ENCODE measurements at regions not wholly inside any gene's neighbourhood (a gene's known extent, or its start where the extent isn't known, plus 50 kb on each side); places are given as distances from the start of the nearest gene placed in this dataset.

DNA sequence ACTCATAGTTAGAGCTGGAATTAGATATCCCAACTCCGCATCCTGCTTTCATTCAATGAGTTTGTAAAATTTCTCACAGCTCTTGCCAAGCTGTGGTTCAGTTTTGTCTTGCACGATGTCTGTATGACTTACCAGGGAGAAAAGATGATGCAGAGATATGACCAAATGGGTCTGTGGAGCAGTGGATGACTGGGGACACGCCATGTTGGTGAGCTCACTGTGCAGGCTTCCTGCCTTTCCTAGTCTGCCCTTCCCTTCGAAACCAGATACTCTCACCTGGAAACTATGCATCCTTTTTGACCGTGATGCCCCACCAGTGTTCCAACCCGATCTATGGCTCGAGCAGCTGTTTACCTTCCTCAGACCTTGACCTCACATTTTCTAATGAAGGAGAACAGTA, 262.7 kb upstream of the BMP2 start:
- TF ChIP-seq, protein P1, sequence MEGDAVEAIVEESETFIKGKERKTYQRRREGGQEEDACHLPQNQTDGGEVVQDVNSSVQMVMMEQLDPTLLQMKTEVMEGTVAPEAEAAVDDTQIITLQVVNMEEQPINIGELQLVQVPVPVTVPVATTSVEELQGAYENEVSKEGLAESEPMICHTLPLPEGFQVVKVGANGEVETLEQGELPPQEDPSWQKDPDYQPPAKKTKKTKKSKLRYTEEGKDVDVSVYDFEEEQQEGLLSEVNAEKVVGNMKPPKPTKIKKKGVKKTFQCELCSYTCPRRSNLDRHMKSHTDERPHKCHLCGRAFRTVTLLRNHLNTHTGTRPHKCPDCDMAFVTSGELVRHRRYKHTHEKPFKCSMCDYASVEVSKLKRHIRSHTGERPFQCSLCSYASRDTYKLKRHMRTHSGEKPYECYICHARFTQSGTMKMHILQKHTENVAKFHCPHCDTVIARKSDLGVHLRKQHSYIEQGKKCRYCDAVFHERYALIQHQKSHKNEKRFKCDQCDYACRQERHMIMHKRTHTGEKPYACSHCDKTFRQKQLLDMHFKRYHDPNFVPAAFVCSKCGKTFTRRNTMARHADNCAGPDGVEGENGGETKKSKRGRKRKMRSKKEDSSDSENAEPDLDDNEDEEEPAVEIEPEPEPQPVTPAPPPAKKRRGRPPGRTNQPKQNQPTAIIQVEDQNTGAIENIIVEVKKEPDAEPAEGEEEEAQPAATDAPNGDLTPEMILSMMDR (IDR thresholded peaks at IDR 0.05; ENCODE audit: low read depth, low read length): no peak
- Histone ChIP-seq H3K4me3 (ENCODE audit: low read depth, low read length) (no peak overlapping the region), H3K9me3 (ENCODE audit: control insufficient read depth, insufficient read depth, low read length) (no peaks in the 10 kb centered on the region), H3K27me3 (ENCODE audit: control insufficient read depth, insufficient read depth, low read length) (no peaks in the 10 kb centered on the region), H3K27ac (ENCODE audit: low read depth, low read length) (no peak overlapping the region)
- ChIA-PET POLR2A (no interaction called here), CTCF (no interaction called here)
- no peak for DNase-seq (ENCODE audit: low read depth, low spot score)

DNA sequence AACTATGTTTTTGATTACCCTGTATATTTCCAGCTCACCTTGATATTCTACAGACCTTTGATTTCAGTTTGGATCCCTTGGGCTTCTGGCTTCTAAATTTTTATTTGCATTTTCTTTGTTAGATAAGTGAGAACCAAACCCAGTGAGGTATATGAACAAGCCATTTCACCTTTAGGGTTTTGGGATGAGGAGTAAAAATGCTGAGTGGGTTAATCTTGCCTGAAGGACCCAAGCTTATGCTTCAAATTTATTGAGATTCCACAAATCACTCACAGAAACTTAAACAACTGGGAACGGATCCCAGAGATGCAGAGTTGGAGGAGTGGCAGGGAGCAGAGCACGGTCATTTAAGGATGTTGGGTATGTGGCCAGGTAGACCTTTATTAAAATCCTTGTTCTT, 263.3 kb upstream of the BMP2 start:
- H3K27me3 ChIP-seq (ENCODE audit: control insufficient read depth, insufficient read depth, low read length): no peaks in the 10 kb centered on the region
- H3K9me3 ChIP-seq (ENCODE audit: control insufficient read depth, insufficient read depth, low read length): no peaks in the 10 kb centered on the region
- TF ChIP-seq, protein P1 (IDR thresholded peaks at IDR 0.05; ENCODE audit: low read depth, low read length): no peak
- DNase-seq (ENCODE audit: low read depth, low spot score): no peak
- no peak overlapping the region for H3K27ac ChIP-seq (ENCODE audit: low read depth, low read length)
- ChIA-PET POLR2A (no interaction called here), CTCF (no interaction called here)
- H3K4me3 ChIP-seq (ENCODE audit: low read depth, low read length): no peak overlapping the region

- H3K9me3 ChIP-seq (ENCODE audit: control insufficient read depth, insufficient read depth, low read length): no peaks in the 10 kb centered on the region
- TF ChIP-seq, protein P1 (IDR thresholded peaks at IDR 0.05; ENCODE audit: low read depth, low read length): no peak
- DNase-seq (ENCODE audit: low read depth, low spot score): no peak
- no peaks in the 10 kb centered on the region for H3K27me3 ChIP-seq (ENCODE audit: control insufficient read depth, insufficient read depth, low read length)
- ChIA-PET CTCF (no interaction called here), POLR2A (no interaction called here)
- H3K27ac ChIP-seq (ENCODE audit: low read depth, low read length): no peak overlapping the region
- no peak overlapping the region for H3K4me3 ChIP-seq (ENCODE audit: low read depth, low read length)
Observed at GRCh38 chr20:6502999-6503398, 264.5 kb upstream of the BMP2 start.

- Histone ChIP-seq H3K27ac (ENCODE audit: low read depth, low read length) (no peak overlapping the region), H3K27me3 (ENCODE audit: control insufficient read depth, insufficient read depth, low read length) (no peaks in the 10 kb centered on the region), H3K9me3 (ENCODE audit: control insufficient read depth, insufficient read depth, low read length) (no peaks in the 10 kb centered on the region), H3K4me3 (ENCODE audit: low read depth, low read length) (no peak overlapping the region)
- TF ChIP-seq, protein P1 (IDR thresholded peaks at IDR 0.05; ENCODE audit: low read depth, low read length): no peak
- POLR2A ChIA-PET: interaction anchor here (0.7 kb wide), 1 partner anchor 169 kb away, joined by 3 read pairs; no protein-coding TSS in a partner anchor
- no peak for DNase-seq (ENCODE audit: low read depth, low spot score)
- CTCF ChIA-PET: no interaction called here
Observed at GRCh38 chr20:6502219-6502618, 265.3 kb upstream of the BMP2 start.

GRCh38 chr20:6501061-6501460, 266.4 kb upstream of the BMP2 start:
- TF ChIP-seq, protein P1 (IDR thresholded peaks at IDR 0.05; ENCODE audit: low read depth, low read length): no peak
- Histone ChIP-seq H3K27me3 (ENCODE audit: control insufficient read depth, insufficient read depth, low read length) (no peaks in the 10 kb centered on the region), H3K9me3 (ENCODE audit: control insufficient read depth, insufficient read depth, low read length) (no peaks in the 10 kb centered on the region), H3K27ac (ENCODE audit: low read depth, low read length) (no peak overlapping the region), H3K4me3 (ENCODE audit: low read depth, low read length) (no peak overlapping the region)
- ChIA-PET POLR2A (no interaction called here), CTCF (interaction anchor here (0.6 kb wide), 1 partner anchor 233 kb away, joined by 3 read pairs; no protein-coding TSS in a partner anchor)
- peak; percentile 16 for DNase-seq (ENCODE audit: low read depth, low spot score)

Measured in AG04450 (cell line).